ENCODE measurements at regions not wholly inside any gene's neighbourhood (a gene's known extent, or its start where the extent isn't known, plus 50 kb on each side); places are given as distances from the start of the nearest gene placed in this dataset.

- TF ChIP-seq, protein P1, sequence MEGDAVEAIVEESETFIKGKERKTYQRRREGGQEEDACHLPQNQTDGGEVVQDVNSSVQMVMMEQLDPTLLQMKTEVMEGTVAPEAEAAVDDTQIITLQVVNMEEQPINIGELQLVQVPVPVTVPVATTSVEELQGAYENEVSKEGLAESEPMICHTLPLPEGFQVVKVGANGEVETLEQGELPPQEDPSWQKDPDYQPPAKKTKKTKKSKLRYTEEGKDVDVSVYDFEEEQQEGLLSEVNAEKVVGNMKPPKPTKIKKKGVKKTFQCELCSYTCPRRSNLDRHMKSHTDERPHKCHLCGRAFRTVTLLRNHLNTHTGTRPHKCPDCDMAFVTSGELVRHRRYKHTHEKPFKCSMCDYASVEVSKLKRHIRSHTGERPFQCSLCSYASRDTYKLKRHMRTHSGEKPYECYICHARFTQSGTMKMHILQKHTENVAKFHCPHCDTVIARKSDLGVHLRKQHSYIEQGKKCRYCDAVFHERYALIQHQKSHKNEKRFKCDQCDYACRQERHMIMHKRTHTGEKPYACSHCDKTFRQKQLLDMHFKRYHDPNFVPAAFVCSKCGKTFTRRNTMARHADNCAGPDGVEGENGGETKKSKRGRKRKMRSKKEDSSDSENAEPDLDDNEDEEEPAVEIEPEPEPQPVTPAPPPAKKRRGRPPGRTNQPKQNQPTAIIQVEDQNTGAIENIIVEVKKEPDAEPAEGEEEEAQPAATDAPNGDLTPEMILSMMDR (IDR thresholded peaks at IDR 0.05; ENCODE audit: poor library complexity): no peak
- TF ChIP-seq EZH2 (IDR thresholded peaks at IDR 0.05; ENCODE audit: borderline replicate concordance): no peak
These were observed 182.8 kb downstream of the FAM76B start for GRCh38 chr11:95606824-95607223.
